ENCODE measurements at regions not wholly inside any gene's neighbourhood (a gene's known extent, or its start where the extent isn't known, plus 50 kb on each side); places are given as distances from the start of the nearest gene placed in this dataset.
"Not testable (repeated sequence)": the region's sequence is repeated elsewhere in the genome, so short reads cannot be mapped to it uniquely, and the experiment has no call there.

DNA sequence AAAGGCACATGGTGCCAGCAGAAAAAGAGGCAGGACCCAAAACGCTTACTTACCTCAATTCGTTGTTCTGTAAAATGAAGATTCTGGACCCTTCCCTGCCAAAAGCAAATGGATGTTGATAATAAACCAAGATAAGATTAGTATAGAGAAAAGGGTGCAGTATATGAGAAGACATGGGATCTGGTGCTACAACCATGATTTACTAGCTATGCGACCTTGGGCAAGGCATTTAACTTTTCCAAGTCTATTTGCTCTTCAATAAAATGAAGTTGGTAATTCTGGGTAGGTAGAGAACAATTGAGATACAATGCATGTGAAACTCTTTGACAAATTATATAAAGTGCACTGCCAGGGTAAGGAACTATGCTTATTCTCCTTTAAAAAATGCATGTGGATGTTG lies 185.0 kb upstream of the IRF2BP2 start:
- TF ChIP-seq POLR2AphosphoS5, POLR2A, TAF1, SPI1 (IDR thresholded peaks at IDR 0.05; ENCODE audit: low read depth, low read length): not testable (repeated sequence)
